HEK293 (cell line): ENCODE measurements at regions not wholly inside any gene's neighbourhood (a gene's known extent, or its start where the extent isn't known, plus 50 kb on each side); places are given as distances from the start of the nearest gene placed in this dataset.

Experiments used
- CTCF ChIA-PET: fragments of 350-600 bp; formaldehyde crosslinking; extraction: SDS; loops from one replicate; lab custom pipeline; 2021; ENCODE audit warnings: antibody characterized with exemption; lab: Yijun Ruan, JAX
- POLR2A ChIA-PET: fragments of 300-600 bp; formaldehyde crosslinking; extraction: SDS; loops from one replicate; lab custom pipeline; 2020; ENCODE audit warnings: antibody characterized with exemption, inconsistent platforms; lab: Yijun Ruan, JAX
- H3K27ac ChIP-seq: fragments of 200-500 bp; sonication (Bioruptor generic); 2 replicates; pipeline ENCODE4 v1.5.1; 2014; ENCODE audit warnings: low read depth, low read length, control low read depth, inconsistent platforms; ENCODE audit errors: extremely low read depth
- H3K36me3 ChIP-seq, 2 experiments: fragments of 200-500 bp in 1 of 2; sonication (Bioruptor generic) in 1 of 2; 1 replicate in 1 of 2; 2 replicates in 1 of 2; pipeline ENCODE4 v1.5.1; 2014 to 2017; ENCODE audit warnings: inconsistent platforms in 2 of 2, low read length in 2 of 2; ENCODE audit not compliant: control insufficient read depth in 2 of 2, insufficient read depth in 1 of 2
- H3K4me1 ChIP-seq: fragments of 200-500 bp; sonication (Bioruptor generic); 2 replicates; pipeline ENCODE4 v1.5.1; 2014; ENCODE audit warnings: mild to moderate bottlenecking, low read length, inconsistent platforms; ENCODE audit not compliant: control insufficient read depth, insufficient read depth
- H3K4me3 ChIP-seq: 2 replicates; pipeline ENCODE4 v1.5.1; 2011; ENCODE audit warnings: low read depth, mild to moderate bottlenecking, control low read depth, low read length, moderate library complexity
- H3K9me3 ChIP-seq: fragments of 200-500 bp; sonication (Bioruptor generic); 2 replicates; pipeline ENCODE4 v1.5.1; 2014; ENCODE audit warnings: low read depth, low read length, inconsistent platforms; ENCODE audit not compliant: control insufficient read depth, insufficient read depth
- FEZF1 ChIP-seq: fragments of 450-650 bp; formaldehyde crosslinking; IDR thresholded peaks from 2 replicates; pipeline ENCODE4 v1.5.1; 2016; ENCODE audit warnings: missing biosample characterization, missing genetic modification characterization
- KLF9 ChIP-seq: fragments of 450-650 bp; formaldehyde crosslinking; IDR thresholded peaks from 2 replicates; pipeline ENCODE4 v1.5.1; 2016; ENCODE audit warnings: missing biosample characterization, missing genetic modification characterization, low read depth
- MYNN ChIP-seq: fragments of 450-650 bp; formaldehyde crosslinking; IDR thresholded peaks from 2 replicates; pipeline ENCODE4 v1.5.1; 2016; ENCODE audit warnings: missing biosample characterization, missing genetic modification characterization, borderline replicate concordance
- PRDM1 ChIP-seq: fragments of 450-650 bp; formaldehyde crosslinking; IDR thresholded peaks from 2 replicates; pipeline ENCODE4; 2016; ENCODE audit warnings: missing biosample characterization, missing genetic modification characterization
- ZBTB48 ChIP-seq: fragments of 450-650 bp; formaldehyde crosslinking; IDR thresholded peaks from 2 replicates; pipeline ENCODE4 v1.5.1; 2016; ENCODE audit warnings: missing biosample characterization, missing genetic modification characterization
- ZBTB7A ChIP-seq: fragments of 450-650 bp; formaldehyde crosslinking; IDR thresholded peaks from 2 replicates; pipeline ENCODE4 v1.5.1; 2016; ENCODE audit warnings: low read depth, missing biosample characterization, missing genetic modification characterization
- ZFP37 ChIP-seq: fragments of 450-650 bp; formaldehyde crosslinking; IDR thresholded peaks from 2 replicates; pipeline ENCODE4 v1.5.1; 2016; ENCODE audit warnings: missing biosample characterization, missing genetic modification characterization
- ZFP41 ChIP-seq: fragments of 450-650 bp; formaldehyde crosslinking; IDR thresholded peaks from 2 replicates; pipeline ENCODE4 v1.5.1; 2016; ENCODE audit warnings: missing biosample characterization, missing genetic modification characterization, borderline replicate concordance
- ZIC2 ChIP-seq: fragments of 450-650 bp; formaldehyde crosslinking; IDR thresholded peaks from 2 replicates; pipeline ENCODE4 v1.5.1; 2016; ENCODE audit warnings: missing biosample characterization, missing genetic modification characterization
- ZNF16 ChIP-seq: fragments of 450-650 bp; formaldehyde crosslinking; IDR thresholded peaks from 2 replicates; pipeline ENCODE4 v1.5.1; 2016; ENCODE audit warnings: low read depth, missing biosample characterization, missing genetic modification characterization
- ZNF184 ChIP-seq: fragments of 450-650 bp; IDR thresholded peaks from 2 replicates; pipeline ENCODE4 v1.5.1; 2018; ENCODE audit warnings: missing biosample characterization, mild to moderate bottlenecking, missing genetic modification characterization
- ZNF19 ChIP-seq: fragments of 450-650 bp; formaldehyde crosslinking; IDR thresholded peaks from 2 replicates; pipeline ENCODE4; 2016; ENCODE audit warnings: missing biosample characterization, missing genetic modification characterization, low read depth
- ZNF2 ChIP-seq: fragments of 450-650 bp; formaldehyde crosslinking; IDR thresholded peaks from 2 replicates; pipeline ENCODE4 v1.5.1; 2016; ENCODE audit warnings: missing biosample characterization, missing genetic modification characterization
- ZNF214 ChIP-seq: fragments of 450-650 bp; formaldehyde crosslinking; IDR thresholded peaks from 2 replicates; pipeline ENCODE4 v1.5.1; 2017; ENCODE audit warnings: missing biosample characterization, mild to moderate bottlenecking, missing genetic modification characterization, borderline replicate concordance
- ZNF223 ChIP-seq: fragments of 450-650 bp; formaldehyde crosslinking; IDR thresholded peaks from 2 replicates; pipeline ENCODE4 v1.5.1; 2016; ENCODE audit warnings: missing biosample characterization, missing genetic modification characterization
- ZNF324 ChIP-seq: fragments of 450-650 bp; formaldehyde crosslinking; IDR thresholded peaks from 2 replicates; pipeline ENCODE4 v1.5.1; 2016; ENCODE audit warnings: missing biosample characterization, missing genetic modification characterization
- ZNF426 ChIP-seq: fragments of 450-650 bp; formaldehyde crosslinking; IDR thresholded peaks from 2 replicates; pipeline ENCODE4 v1.5.1; 2017; ENCODE audit warnings: missing biosample characterization, missing genetic modification characterization, mild to moderate bottlenecking, inconsistent platforms, moderate library complexity
- ZNF544 ChIP-seq: fragments of 450-650 bp; formaldehyde crosslinking; IDR thresholded peaks from 2 replicates; pipeline ENCODE4 v1.5.0; 2017; ENCODE audit warnings: missing biosample characterization, missing genetic modification characterization
- ZNF624 ChIP-seq: fragments of 450-650 bp; formaldehyde crosslinking; IDR thresholded peaks from 2 replicates; pipeline ENCODE4 v1.5.1; 2017; ENCODE audit warnings: missing biosample characterization, missing genetic modification characterization
- ZNF830 ChIP-seq: fragments of 450-650 bp; IDR thresholded peaks from 2 replicates; pipeline ENCODE4 v1.5.0; 2018; ENCODE audit warnings: missing biosample characterization, missing genetic modification characterization, low read depth, mild to moderate bottlenecking, moderate library complexity
- ZNF843 ChIP-seq: fragments of 450-650 bp; formaldehyde crosslinking; IDR thresholded peaks from 2 replicates; pipeline ENCODE4 v1.5.1; 2016; ENCODE audit warnings: missing biosample characterization, missing genetic modification characterization
- TF ChIP-seq, protein P1 (sequence below): fragments of 450-650 bp; formaldehyde crosslinking; IDR thresholded peaks from 2 replicates; pipeline ENCODE4 v1.5.1; 2016; ENCODE audit warnings: missing biosample characterization, missing genetic modification characterization
- TF ChIP-seq, protein P2 (sequence below): fragments of 450-650 bp; formaldehyde crosslinking; conservative IDR thresholded peaks from 2 replicates; pipeline ENCODE4 v1.5.1; 2016; ENCODE audit warnings: low read depth, missing biosample characterization, missing genetic modification characterization

DNA sequence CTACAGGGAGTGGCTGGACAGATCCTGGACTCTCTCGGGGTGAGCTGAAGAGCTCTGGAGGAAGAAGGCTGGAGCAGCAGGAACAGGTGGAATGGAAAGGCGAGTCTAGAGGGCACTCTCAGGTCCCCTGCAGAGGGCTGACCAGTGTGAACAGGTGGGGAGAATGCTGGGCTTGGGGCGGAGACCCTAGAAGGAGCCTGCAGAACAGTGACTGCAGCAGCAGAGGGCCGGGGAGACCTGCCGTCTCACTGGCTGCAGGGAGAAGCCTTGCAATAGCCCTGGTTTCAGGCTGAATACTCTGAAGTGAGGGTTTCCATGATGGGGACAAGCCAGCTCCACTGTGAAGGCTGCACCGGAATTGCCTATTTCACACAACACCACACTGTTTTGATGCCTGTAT, 626.7 kb upstream of the SALL3 start:
- POLR2A ChIA-PET = no interaction called here
- no peaks in the 10 kb centered on the region for H3K4me1 ChIP-seq
- TF ChIP-seq PRDM1 (tag by site-specific recombination) (no peak), ZNF544 (tag by site-specific recombination) (no peak), ZNF19 (no peak), ZNF426 (tag by site-specific recombination) (no peak), ZBTB48 (tag by site-specific recombination) (no peak), ZNF624 (tag by site-specific recombination) (no peak), KLF9 (tag by site-specific recombination) (no peak), ZNF214 (tag by site-specific recombination) (no peak), ZIC2 (tag by site-specific recombination) (no peak), ZNF16 (tag by site-specific recombination) (no peak), ZFP37 (tag by site-specific recombination) (no peak), ZBTB7A (tag by site-specific recombination) (no peak), FEZF1 (no peak)
- TF ChIP-seq, protein P1, sequence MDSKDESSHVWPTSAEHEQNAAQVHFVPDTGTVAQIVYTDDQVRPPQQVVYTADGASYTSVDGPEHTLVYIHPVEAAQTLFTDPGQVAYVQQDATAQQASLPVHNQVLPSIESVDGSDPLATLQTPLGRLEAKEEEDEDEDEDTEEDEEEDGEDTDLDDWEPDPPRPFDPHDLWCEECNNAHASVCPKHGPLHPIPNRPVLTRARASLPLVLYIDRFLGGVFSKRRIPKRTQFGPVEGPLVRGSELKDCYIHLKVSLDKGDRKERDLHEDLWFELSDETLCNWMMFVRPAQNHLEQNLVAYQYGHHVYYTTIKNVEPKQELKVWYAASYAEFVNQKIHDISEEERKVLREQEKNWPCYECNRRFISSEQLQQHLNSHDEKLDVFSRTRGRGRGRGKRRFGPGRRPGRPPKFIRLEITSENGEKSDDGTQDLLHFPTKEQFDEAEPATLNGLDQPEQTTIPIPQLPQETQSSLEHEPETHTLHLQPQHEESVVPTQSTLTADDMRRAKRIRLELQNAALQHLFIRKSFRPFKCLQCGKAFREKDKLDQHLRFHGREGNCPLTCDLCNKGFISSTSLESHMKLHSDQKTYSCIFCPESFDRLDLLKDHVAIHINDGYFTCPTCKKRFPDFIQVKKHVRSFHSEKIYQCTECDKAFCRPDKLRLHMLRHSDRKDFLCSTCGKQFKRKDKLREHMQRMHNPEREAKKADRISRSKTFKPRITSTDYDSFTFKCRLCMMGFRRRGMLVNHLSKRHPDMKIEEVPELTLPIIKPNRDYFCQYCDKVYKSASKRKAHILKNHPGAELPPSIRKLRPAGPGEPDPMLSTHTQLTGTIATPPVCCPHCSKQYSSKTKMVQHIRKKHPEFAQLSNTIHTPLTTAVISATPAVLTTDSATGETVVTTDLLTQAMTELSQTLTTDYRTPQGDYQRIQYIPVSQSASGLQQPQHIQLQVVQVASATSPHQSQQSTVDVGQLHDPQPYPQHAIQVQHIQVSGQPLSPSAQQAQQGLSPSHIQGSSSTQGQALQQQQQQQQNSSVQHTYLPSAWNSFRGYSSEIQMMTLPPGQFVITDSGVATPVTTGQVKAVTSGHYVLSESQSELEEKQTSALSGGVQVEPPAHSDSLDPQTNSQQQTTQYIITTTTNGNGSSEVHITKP (tag by site-specific recombination) = no peak
- TF ChIP-seq, protein P2, sequence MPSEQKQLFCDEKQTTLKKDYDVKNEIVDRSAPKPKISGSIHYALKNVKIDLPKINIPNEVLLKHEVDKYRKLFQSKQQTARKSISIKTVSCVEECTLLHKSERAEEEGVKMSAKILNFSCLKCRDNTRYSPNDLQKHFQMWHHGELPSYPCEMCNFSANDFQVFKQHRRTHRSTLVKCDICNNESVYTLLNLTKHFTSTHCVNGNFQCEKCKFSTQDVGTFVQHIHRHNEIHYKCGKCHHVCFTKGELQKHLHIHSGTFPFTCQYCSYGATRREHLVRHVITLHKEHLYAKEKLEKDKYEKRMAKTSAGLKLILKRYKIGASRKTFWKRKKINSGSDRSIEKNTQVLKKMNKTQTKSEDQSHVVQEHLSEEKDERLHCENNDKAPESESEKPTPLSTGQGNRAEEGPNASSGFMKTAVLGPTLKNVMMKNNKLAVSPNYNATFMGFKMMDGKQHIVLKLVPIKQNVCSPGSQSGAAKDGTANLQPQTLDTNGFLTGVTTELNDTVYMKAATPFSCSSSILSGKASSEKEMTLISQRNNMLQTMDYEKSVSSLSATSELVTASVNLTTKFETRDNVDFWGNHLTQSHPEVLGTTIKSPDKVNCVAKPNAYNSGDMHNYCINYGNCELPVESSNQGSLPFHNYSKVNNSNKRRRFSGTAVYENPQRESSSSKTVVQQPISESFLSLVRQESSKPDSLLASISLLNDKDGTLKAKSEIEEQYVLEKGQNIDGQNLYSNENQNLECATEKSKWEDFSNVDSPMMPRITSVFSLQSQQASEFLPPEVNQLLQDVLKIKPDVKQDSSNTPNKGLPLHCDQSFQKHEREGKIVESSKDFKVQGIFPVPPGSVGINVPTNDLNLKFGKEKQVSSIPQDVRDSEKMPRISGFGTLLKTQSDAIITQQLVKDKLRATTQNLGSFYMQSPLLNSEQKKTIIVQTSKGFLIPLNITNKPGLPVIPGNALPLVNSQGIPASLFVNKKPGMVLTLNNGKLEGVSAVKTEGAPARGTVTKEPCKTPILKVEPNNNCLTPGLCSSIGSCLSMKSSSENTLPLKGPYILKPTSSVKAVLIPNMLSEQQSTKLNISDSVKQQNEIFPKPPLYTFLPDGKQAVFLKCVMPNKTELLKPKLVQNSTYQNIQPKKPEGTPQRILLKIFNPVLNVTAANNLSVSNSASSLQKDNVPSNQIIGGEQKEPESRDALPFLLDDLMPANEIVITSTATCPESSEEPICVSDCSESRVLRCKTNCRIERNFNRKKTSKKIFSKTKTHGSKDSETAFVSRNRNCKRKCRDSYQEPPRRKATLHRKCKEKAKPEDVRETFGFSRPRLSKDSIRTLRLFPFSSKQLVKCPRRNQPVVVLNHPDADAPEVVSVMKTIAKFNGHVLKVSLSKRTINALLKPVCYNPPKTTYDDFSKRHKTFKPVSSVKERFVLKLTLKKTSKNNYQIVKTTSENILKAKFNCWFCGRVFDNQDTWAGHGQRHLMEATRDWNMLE (tag by site-specific recombination) = no peak
- H3K27ac ChIP-seq = no peak overlapping the region
- no peak overlapping the region for H3K4me3 ChIP-seq
- H3K36me3 ChIP-seq = no peaks in the 10 kb centered on the region
- CTCF ChIA-PET = no interaction called here
- no peaks in the 10 kb centered on the region for H3K9me3 ChIP-seq

DNA sequence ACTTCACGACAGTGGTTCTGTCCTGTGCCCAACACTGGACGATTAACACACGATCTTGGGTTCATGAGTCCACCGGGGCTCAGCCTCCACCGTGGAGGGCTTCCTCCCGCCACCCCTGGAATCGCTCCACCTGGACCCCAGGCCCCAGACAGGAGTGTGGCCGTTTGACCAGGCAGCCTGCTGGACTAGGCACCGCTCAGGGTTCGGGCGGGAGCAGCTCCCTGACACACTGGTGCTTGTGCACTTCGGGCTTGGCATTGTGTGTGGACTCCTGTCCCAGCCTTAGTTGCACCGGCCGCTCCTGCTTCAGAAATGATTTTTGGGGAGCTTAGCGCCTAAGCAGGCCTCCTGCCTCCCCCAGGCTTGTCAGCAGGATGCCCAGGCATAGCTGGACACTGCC, 617.4 kb upstream of the SALL3 start:
- H3K27ac ChIP-seq = no peak overlapping the region
- POLR2A ChIA-PET = no interaction called here
- CTCF ChIA-PET = interaction anchor here (0.7 kb wide), 1 partner anchor 17 kb away, joined by 3 read pairs; no protein-coding TSS in a partner anchor
- H3K36me3 ChIP-seq = no peaks in the 10 kb centered on the region
- no peaks in the 10 kb centered on the region for H3K9me3 ChIP-seq
- TF ChIP-seq ZNF184 (tag by site-specific recombination) (no peak), ZNF843 (tag by site-specific recombination) (no peak), ZNF324 (no peak), MYNN (tag by site-specific recombination) (no peak), ZNF2 (tag by site-specific recombination) (no peak), ZNF830 (tag by site-specific recombination) (no peak), ZFP41 (tag by site-specific recombination) (no peak), ZNF223 (tag by site-specific recombination) (no peak)
- no peaks in the 10 kb centered on the region for H3K4me1 ChIP-seq
- H3K4me3 ChIP-seq = no peak overlapping the region
